ENCODE measurements at regions not wholly inside any gene's neighbourhood (a gene's known extent, or its start where the extent isn't known, plus 50 kb on each side); places are given as distances from the start of the nearest gene placed in this dataset.

- Histone ChIP-seq H3K4me3 (ENCODE audit: low read length, poor library complexity, severe bottlenecking) (no peak overlapping the region), H3K9me3 (ENCODE audit: insufficient read depth, low read depth, low read length) (peaks cover 8% of the 10 kb centered on the region; the same call in 1 of the 2 replicates), H3F3A (ENCODE audit: low read depth) (no peaks in the 10 kb centered on the region), H3K9me2 (replicated peaks; ENCODE audit: low read depth, low read length) (no peaks in the 10 kb centered on the region), H3K36me3 (ENCODE audit: insufficient read depth, low read length) (no peaks in the 10 kb centered on the region), H4K20me1 (ENCODE audit: insufficient read depth, low read length, poor library complexity, severe bottlenecking) (no peaks in the 10 kb centered on the region), H3K27me3 (ENCODE audit: insufficient read depth, low read length, poor library complexity, severe bottlenecking) (no peaks in the 10 kb centered on the region), H3K4me1 (ENCODE audit: insufficient read depth, low read length, poor library complexity, severe bottlenecking) (no peaks in the 10 kb centered on the region), H3K9ac (ENCODE audit: low read depth, low read length, poor library complexity, severe bottlenecking) (no peak overlapping the region), H3K79me2 (ENCODE audit: insufficient read depth, low read length) (no peaks in the 10 kb centered on the region), H3K4me2 (ENCODE audit: low read depth, low read length, poor library complexity, severe bottlenecking) (no peak overlapping the region), H2AFZ (ENCODE audit: low read length) (no peak overlapping the region)
- TF ChIP-seq EZH2phosphoT487 (IDR thresholded peaks at IDR 0.05; ENCODE audit: borderline replicate concordance) = no peak
- no peak for TF ChIP-seq CTCF (conservative IDR thresholded peaks at IDR 0.05; ENCODE audit: low read length)
Observed at GRCh38 chr17:13104576-13104975, 86.7 kb upstream of the ELAC2 start.

GRCh38 chr17:13102477-13102876 lies 84.7 kb upstream of the ELAC2 start:
- H3K4me2 ChIP-seq (ENCODE audit: low read depth, low read length, poor library complexity, severe bottlenecking) = no peak overlapping the region
- no peaks in the 10 kb centered on the region for H3K27me3 ChIP-seq (ENCODE audit: insufficient read depth, low read length, poor library complexity, severe bottlenecking)
- no peaks in the 10 kb centered on the region for H3K9me2 ChIP-seq (replicated peaks; ENCODE audit: low read depth, low read length)
- no peaks in the 10 kb centered on the region for H3K79me2 ChIP-seq (ENCODE audit: insufficient read depth, low read length)
- no peaks in the 10 kb centered on the region for H4K20me1 ChIP-seq (ENCODE audit: insufficient read depth, low read length, poor library complexity, severe bottlenecking)
- H3K4me1 ChIP-seq (ENCODE audit: insufficient read depth, low read length, poor library complexity, severe bottlenecking) = no peaks in the 10 kb centered on the region
- H3K9ac ChIP-seq (ENCODE audit: low read depth, low read length, poor library complexity, severe bottlenecking) = no peak overlapping the region
- no peak overlapping the region for H2AFZ ChIP-seq (ENCODE audit: low read length)
- no peaks in the 10 kb centered on the region for H3K36me3 ChIP-seq (ENCODE audit: insufficient read depth, low read length)
- TF ChIP-seq EZH2phosphoT487 (IDR thresholded peaks at IDR 0.05; ENCODE audit: borderline replicate concordance) (no peak), CTCF (conservative IDR thresholded peaks at IDR 0.05; ENCODE audit: low read length) (no peak)
- peaks cover 8% of the 10 kb centered on the region; the same call in 1 of the 2 replicates for H3K9me3 ChIP-seq (ENCODE audit: insufficient read depth, low read depth, low read length)
- no peaks in the 10 kb centered on the region for H3F3A ChIP-seq (ENCODE audit: low read depth)
- H3K4me3 ChIP-seq (ENCODE audit: low read length, poor library complexity, severe bottlenecking) = no peak overlapping the region

- Histone ChIP-seq H2AFZ (ENCODE audit: low read length) (no peak overlapping the region), H3K9ac (ENCODE audit: low read depth, low read length, poor library complexity, severe bottlenecking) (no peak overlapping the region), H3K4me2 (ENCODE audit: low read depth, low read length, poor library complexity, severe bottlenecking) (no peak overlapping the region), H3K9me2 (replicated peaks; ENCODE audit: low read depth, low read length) (no peaks in the 10 kb centered on the region), H3K4me1 (ENCODE audit: insufficient read depth, low read length, poor library complexity, severe bottlenecking) (no peaks in the 10 kb centered on the region), H3K27me3 (ENCODE audit: insufficient read depth, low read length, poor library complexity, severe bottlenecking) (no peaks in the 10 kb centered on the region), H3K36me3 (ENCODE audit: insufficient read depth, low read length) (no peaks in the 10 kb centered on the region), H3K9me3 (ENCODE audit: insufficient read depth, low read depth, low read length) (peaks cover 8% of the 10 kb centered on the region; the same call in 1 of the 2 replicates), H4K20me1 (ENCODE audit: insufficient read depth, low read length, poor library complexity, severe bottlenecking) (no peaks in the 10 kb centered on the region), H3K4me3 (ENCODE audit: low read length, poor library complexity, severe bottlenecking) (no peak overlapping the region), H3K79me2 (ENCODE audit: insufficient read depth, low read length) (no peaks in the 10 kb centered on the region), H3F3A (ENCODE audit: low read depth) (no peaks in the 10 kb centered on the region)
- no peak for TF ChIP-seq EZH2phosphoT487 (IDR thresholded peaks at IDR 0.05; ENCODE audit: borderline replicate concordance)
- TF ChIP-seq CTCF (conservative IDR thresholded peaks at IDR 0.05; ENCODE audit: low read length) = no peak
Observed at GRCh38 chr17:13099926-13100325, 82.1 kb upstream of the ELAC2 start.
